Peyer's patch (tissue), 4 donors: ENCODE measurements at regions not wholly inside any gene's neighbourhood (a gene's known extent, or its start where the extent isn't known, plus 50 kb on each side); places are given as distances from the start of the nearest gene placed in this dataset.

ENCODE experiments used
- CTCF ChIP-seq, 6 experiments: fragments of 450-650 bp in 4 of 6; fragments of 200-600 bp in 2 of 6; sonication (generic) in 1 of 6; IDR thresholded peaks; one replicate each; pipeline ENCODE4 v1.5.1; 2017 to 2019; ENCODE audit warnings: antibody characterized with exemption in 6 of 6, mild to moderate bottlenecking in 3 of 6, moderate library complexity in 1 of 6
- POLR2A ChIP-seq, 2 donors: fragments of 450-650 bp; IDR thresholded peaks; one replicate each; pipeline ENCODE4 v1.5.1; 2017; ENCODE audit warnings: antibody characterized with exemption in 2 of 2, mild to moderate bottlenecking in 2 of 2, moderate library complexity in 2 of 2

- TF ChIP-seq CTCF (IDR thresholded peaks at IDR 0.05) = no peak
- TF ChIP-seq POLR2A (IDR thresholded peaks at IDR 0.05) = no peak
These were observed 144.8 kb upstream of the MON1B start for GRCh38 chr16:77046206-77046605.
